GM21786 (cell line): ENCODE measurements at regions not wholly inside any gene's neighbourhood (a gene's known extent, or its start where the extent isn't known, plus 50 kb on each side); places are given as distances from the start of the nearest gene placed in this dataset.

Source experiments
- ATAC-seq: cut with Tn5 transposase; IDR thresholded peaks from one replicate; pipeline ENCODE4 v1.9.1; 2021; ENCODE audit not compliant: unreplicated experiment

DNA sequence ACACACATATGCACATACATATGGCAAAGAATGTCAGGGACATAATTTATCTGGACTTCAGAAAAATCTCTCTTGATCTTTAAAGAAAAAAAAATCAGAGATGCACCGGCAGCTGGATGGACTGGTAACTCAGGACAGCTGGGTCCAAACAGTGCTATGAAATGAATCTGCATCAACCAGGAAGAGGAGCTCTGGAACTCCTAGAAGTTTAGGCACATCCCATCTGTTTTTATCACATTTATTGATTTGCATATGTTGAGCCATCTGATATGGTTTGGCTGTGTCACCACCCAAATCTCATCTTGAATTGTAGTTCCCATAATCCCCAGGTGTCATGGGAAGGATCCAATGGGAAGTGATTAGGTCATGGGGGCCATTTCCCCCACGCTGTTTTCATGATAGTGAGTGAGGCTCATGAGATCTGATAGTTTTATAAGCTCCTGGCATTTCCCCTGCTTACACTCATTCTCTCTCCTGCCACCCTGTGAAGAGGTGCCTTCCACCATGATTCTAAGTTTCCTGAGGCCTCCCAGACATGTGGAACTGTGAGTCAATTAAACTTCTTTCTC, 87.7 kb upstream of the AKIP1 start:
- no peak for ATAC-seq

DNA sequence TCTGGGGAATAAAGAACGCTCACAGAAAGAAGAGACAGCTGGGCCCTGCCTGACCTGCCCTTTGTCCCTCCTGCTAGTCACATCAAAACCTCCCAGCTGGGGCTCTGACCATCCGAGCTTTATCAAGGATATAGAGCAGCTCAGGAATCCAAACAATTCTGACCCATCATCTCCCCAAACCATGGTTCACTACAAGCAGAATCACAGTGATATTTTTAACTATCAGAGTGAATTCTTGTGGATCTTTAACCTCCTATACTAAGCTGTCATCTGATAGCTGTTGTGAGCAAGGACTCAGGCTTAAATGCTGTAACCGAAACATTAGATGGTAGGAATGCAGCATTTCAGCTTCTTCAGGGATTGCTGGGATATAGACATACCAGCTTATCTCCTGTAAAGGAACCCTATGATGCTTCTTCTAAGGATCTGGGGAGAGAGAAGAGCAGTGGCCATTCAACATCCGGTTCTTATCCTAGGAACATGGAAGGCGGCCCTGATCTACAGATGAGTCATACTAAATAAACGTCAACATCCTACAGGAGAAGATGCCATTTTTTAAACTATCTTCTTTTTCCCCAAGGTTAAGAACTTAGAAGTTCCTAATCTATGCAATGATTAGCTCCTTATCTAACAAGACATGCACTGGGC, 84.7 kb upstream of the AKIP1 start:
- no peak for ATAC-seq

DNA sequence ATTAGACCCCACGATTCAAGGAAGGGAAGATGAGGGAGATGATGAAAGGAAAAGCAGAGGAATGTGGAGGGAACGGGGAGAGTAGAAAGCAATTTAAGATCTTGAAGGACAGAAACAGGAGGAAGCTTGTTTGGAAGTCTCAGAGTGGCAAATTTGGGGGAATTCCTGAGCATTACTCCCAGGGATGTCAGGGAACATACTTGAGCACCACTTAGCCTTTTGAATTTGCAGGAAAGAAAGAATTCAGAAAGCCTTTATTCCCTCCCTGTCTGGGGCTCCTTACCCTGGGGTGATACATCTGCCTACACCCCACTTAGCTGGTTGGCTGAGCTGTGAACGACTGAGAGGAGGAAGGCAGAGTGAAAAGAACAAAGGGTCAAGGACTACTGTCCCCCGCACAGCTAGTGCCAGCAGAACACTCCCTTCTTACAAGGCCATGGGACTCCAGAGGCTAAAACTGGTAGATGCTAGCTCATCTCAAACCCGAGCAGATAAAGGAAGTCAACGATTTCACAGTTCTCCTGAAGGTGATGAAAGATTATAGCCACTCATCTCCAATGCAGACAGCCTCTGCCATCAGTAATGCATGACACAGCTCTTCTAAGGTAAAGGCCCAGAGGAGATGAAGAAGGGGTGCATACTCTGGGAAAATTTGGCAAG, 84.0 kb upstream of the AKIP1 start:
- ATAC-seq = no peak

DNA sequence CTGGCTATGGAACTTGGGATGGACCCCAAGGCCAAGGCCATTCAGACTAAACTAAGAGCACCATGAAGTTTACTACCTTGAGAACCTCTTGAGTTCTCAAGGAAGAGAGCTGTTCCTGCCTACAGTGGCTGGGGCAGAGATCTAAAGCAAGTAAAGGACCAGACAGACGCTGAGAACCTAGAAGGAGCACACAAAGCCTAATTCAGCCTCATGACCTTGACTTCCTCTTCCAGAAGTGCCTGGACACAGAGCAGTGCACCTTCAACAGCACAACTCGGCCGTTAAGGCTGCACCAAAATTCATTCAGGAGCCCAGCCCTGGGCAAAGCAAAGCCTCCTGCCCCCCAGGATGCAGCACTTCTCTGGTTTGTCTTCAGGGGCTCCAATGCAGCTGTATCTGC, 82.9 kb upstream of the AKIP1 start:
- ATAC-seq = no peak

DNA sequence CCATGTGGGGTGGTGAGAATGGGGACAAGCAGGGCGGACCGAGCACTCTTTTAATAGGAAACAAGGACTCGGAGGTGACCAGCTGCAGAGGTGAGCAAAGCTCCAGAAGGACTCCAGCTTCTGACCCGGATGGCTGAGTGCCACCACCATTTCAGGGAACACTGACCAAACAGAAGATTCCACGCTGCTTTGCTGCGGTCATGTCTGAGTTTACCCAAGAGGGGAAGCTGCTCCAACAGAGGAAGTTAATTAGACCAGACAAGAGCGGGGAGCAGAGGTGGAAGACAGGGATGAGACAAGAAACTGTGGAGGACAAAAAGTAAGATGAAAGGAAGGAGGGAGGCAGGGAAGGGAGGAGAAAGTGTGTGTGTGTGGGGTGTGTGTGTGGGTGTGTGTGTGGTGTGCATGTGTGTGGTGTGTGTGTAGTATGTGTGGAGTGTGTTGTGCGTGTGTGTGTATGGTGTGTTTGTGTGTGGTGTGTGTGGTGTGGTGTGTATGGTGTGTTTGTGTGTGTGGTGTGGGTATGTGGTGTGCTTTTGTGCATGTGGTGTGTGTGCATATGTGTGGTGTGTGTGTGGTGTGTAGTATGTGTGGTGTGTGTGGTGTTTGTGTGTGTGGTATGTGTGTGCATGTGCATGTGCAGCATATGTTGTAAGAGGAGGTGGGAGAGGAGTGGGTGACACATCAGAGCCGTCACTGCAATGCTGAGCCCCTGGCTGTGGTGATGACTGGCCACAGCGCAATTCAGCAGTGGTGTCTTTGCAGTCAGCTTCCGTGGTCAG, 82.2 kb upstream of the AKIP1 start:
- no peak for ATAC-seq

DNA sequence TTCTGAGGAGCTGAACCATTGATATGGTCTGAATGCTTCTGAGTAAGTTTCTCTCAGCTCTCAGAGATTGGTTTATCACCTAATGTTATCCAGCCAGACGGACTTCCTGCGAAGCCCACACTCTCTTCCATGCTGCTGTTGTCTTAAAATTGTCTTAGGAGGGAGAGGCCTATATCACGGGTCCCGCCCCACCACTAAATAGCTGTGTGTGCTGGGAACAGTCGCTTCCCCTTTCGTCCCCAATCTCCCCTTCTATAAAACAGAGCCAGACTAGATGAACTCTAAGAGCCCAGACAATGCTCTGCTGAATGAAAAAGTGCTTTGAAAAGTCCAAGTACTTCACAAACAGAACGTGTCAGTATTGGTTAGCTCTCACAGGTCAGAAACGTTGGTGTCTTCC, 81.4 kb upstream of the AKIP1 start:
- no peak for ATAC-seq

DNA sequence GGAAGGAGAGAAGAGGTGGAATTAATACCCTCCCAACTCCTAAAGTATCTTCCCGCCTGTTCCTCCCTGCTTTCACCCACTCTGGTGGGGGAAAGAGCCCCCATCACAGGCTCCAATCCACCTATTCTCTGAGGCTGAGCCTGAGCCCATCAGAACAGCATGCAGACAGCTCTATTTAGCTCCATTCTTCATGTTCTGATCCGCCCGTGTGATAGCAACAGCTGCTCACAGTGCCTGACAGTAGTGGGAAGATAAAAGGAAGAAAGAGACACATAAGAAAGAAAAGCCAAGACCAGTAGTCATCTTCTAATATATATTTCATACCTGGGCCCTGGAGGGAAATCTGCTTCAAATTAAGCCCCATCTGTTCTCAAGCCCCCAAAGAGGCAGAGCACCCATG, 80.3 kb upstream of the AKIP1 start:
- no peak for ATAC-seq

DNA sequence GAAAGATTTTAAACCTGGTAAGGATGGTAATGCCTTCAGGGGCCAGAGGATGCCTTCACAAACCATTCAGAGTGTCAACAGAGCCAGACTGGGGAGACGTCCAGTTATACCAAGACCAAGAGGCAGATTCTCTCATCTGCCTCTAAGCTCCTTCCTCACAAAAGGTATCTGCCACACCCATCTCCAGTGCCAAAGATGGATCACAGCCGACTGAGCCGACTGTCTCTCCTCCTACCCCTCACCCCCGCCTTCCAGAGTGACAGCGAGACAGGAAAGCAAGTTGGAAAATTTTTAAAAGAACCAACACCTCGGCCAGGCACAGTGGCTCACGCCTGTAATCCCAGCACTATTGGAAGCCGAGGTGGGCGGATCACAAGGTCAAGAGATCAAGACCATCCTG, 79.1 kb upstream of the AKIP1 start:
- ATAC-seq = no peak

DNA sequence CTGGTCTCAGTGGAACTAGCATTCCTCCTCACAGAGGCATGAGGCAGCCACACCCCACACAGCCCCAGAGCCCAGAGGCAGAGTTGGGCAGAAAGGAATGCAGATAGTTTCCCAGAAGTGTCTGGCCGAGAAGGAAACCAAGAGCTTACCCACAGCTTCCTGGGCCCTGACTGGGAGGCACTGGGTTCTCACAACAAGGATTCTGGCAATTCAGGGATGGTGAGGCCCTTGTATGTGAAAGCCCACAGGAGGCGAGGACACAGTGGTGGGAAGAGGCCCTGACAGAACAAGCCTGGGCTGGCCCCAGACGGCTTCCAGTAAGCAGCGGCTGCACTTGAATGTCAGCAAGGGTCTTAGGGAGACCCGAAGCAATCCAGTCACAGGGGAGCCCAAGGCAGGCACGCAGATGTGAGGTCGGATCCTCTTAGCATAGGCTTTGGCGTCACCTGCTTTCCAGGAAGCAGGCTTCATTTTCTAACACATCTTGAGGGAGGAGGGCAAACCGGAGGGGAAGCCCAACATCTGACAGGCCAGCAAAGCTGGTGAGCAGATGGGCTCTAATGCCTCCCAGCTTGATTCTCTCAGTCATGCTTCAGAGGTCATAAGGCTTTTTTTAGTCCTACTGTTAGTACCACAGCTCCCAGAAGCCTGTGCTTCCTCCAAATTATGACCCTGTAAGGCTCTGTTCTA, 78.3 kb upstream of the AKIP1 start:
- ATAC-seq = peak; percentile 95

DNA sequence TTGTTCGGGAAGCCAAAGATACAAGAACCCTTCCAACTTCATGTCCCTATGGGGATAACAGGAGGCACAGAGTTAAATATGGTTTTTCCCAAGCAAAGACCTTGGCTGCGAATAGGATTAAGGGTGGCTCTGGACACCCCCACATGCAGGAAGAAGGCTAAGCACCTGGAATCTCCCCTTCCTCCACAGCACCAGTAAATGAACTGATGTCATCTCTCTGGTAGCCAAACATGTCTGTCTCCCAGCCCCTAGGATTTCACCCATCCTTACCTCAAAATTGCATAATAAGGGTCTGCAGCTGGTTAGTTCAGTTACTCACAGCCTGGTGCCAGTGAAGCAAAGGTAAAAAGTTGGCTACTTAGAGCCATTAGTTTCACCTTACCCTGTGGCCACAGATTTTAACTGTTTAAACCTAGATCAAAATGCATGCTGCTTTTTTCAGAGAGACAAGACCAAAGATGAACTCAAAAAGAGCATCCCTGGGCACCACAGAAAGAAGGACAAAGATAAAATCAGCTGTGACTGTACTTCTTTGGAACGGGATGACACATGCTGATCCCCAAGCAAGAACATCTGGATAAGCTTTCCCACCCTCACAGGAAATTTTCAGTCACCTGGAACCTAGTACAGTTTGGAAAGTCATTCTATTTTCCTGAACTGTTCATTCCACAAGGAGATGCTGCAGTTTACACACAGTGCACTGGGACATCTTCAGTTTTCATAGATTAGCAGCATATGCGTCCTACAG, 77.2 kb upstream of the AKIP1 start:
- ATAC-seq = no peak

DNA sequence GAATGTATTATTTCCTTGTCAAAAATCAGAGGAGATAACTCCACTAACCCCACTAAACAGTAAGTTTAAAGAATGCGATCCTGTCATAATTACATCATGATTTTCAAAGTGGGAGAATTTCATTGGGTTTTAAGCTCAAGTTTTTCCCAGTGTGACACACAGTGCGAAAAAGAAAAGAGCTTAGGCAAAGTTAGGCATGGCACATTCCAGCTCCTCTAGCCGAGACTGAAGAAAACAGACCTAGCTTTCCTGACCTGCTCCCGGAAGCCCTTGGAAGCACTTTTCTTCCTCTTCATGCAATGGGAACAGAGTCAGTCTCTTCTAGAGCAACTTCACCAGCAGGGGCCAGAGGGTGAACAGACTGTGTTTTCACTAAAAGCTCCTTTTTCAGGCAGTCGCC, 76.6 kb upstream of the AKIP1 start:
- no peak for ATAC-seq

DNA sequence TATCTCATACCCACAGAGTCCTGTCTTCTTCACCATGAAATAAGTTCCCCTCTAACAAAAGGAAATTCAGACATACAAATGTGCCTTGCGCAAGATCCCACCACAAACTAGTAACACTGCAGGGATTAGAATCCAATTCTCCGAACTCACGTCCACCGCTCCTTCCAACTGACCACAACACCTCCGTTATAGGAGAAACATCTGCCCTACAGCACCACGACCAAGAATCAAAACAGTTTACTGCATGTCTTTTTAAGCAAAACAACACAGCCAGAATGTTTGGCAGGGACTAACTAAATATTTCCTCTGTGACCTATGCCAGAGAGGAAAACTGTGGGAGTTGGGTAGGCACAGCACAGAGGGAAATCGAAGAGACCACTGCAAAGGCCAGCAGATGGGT, 72.7 kb upstream of the AKIP1 start:
- no peak for ATAC-seq

DNA sequence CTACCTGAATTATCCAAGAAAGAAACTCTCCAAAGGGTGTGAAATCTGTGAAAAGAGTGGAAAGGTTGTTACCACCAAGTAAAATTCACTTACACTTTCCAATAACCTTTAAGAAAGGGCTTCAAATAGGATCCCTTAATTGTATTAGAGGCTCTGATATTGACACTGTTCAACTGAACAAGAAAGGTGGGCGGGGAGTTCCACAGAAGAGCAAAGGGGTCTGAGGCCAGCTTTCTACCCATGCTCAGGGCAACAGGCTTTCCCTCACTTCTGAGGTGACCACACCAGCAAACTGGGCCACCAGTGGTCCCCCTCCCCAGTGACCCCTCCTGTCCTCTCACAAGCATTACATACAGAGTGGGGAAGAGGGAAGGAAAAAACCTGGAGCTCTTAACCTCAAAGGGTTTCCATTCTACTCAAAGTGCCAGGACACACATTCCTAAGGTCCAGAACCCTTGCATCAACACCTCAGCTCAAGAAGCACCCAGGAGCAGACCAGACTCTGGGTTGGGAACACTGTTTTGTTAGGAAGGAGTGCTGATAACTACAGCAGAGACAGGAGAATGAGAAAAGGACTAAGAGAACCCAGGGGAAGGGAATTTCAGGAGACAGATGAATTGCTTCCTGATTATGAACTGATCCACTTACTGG, 71.6 kb upstream of the AKIP1 start:
- ATAC-seq = no peak

DNA sequence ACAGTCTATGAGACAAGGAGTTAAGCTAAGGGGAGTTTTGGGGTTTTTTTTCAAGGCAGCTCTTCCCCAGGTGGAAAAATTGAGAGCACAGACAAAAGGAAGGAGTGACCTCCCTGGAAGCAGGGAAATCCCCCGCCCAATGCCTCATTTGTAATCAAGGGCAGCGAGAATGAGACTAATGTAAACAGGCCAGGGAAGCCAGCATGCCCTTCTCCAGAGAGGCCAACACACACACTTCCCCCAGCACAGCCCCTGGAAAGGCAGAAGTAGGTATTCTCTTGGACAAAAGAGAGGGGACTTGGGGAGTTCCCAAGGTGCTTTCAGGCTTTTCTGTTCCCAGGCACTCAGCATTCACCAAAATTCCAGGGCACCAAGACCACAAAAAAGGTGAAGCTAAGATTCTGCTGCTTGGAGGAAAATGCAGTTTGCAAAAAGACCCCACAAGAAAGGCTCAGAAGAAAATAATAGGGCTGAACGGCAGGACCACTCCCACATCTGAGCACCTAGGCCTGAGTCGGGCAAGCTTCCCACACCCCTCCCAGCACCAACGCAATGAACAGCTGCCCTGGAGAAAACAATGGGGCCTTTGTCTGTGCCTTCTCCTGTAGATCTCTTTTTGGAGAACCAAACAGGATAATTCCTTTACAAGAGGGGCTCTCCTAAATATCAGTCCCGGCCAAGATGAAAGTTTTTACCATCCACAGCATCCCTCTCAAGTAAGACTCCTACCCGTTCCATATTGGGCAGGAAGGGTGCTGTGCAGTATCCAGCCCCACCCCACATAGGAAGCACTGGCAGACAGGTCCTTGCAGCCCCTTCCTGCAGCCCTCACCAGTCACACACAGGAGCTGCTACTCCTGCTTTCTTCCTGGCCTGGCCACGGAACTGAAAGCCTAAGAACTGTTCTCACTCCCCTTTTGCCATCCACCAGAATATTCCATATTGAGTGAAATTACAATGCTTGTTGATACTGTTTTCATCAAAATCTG, 70.7 kb upstream of the AKIP1 start:
- peak; percentile 48 for ATAC-seq

DNA sequence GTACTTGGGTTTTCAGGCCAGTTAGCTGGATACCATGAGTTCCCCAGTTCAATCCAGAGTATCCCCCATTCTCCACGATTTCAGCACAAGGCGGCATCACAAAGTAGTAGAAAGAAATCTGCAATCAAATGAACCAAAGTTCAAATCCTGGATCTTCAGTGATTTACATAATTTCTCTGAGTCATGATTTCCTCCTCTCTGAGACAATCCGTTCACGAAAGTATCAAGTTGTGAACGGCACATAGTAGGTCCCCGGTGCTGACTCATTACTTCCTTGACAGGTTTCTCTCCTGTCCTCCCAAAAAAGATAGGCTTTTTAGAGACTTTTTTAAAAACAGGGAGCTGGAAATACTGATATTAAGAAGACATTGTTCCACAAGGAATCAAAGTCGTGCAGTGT, 69.1 kb upstream of the AKIP1 start:
- ATAC-seq = no peak

DNA sequence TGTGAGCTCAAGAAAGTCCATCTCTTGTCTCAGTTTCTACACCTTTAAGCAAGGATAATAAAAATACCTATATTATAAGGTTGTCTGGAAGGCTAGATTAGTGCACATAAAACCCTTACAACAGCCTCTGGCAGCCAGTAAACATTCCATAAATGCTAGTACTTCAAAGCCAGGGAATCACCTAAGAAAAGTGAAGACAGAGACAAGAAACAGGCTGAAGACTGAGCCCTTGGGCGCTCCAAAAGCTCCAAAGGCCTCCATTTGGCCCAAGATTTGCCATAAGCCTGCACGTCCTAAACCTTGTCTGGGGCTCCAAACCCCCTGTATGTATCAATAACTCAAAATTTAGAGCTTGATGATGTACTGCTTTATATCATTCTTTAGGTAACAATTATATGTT, 52.2 kb upstream of the AKIP1 start:
- ATAC-seq = no peak
